HEK293 (cell line): ENCODE measurements at regions not wholly inside any gene's neighbourhood (a gene's known extent, or its start where the extent isn't known, plus 50 kb on each side); places are given as distances from the start of the nearest gene placed in this dataset.

Experiments used
- CTCF ChIA-PET: fragments of 350-600 bp; formaldehyde crosslinking; extraction: SDS; loops from one replicate; lab custom pipeline; 2021; ENCODE audit warnings: antibody characterized with exemption; lab: Yijun Ruan, JAX
- POLR2A ChIA-PET: fragments of 300-600 bp; formaldehyde crosslinking; extraction: SDS; loops from one replicate; lab custom pipeline; 2020; ENCODE audit warnings: antibody characterized with exemption, inconsistent platforms; lab: Yijun Ruan, JAX
- H3K27ac ChIP-seq: fragments of 200-500 bp; sonication (Bioruptor generic); 2 replicates; pipeline ENCODE4 v1.5.1; 2014; ENCODE audit warnings: low read depth, low read length, control low read depth, inconsistent platforms; ENCODE audit errors: extremely low read depth
- H3K36me3 ChIP-seq, 2 experiments: fragments of 200-500 bp in 1 of 2; sonication (Bioruptor generic) in 1 of 2; 1 replicate in 1 of 2; 2 replicates in 1 of 2; pipeline ENCODE4 v1.5.1; 2014 to 2017; ENCODE audit warnings: inconsistent platforms in 2 of 2, low read length in 2 of 2; ENCODE audit not compliant: control insufficient read depth in 2 of 2, insufficient read depth in 1 of 2
- H3K4me1 ChIP-seq: fragments of 200-500 bp; sonication (Bioruptor generic); 2 replicates; pipeline ENCODE4 v1.5.1; 2014; ENCODE audit warnings: mild to moderate bottlenecking, low read length, inconsistent platforms; ENCODE audit not compliant: control insufficient read depth, insufficient read depth
- H3K4me3 ChIP-seq: 2 replicates; pipeline ENCODE4 v1.5.1; 2011; ENCODE audit warnings: low read depth, mild to moderate bottlenecking, control low read depth, low read length, moderate library complexity
- H3K9me3 ChIP-seq: fragments of 200-500 bp; sonication (Bioruptor generic); 2 replicates; pipeline ENCODE4 v1.5.1; 2014; ENCODE audit warnings: low read depth, low read length, inconsistent platforms; ENCODE audit not compliant: control insufficient read depth, insufficient read depth
- HOXA7 ChIP-seq: sonication (generic); formaldehyde crosslinking; IDR thresholded peaks from 2 replicates; pipeline ENCODE4 v1.8.1; 2022; ENCODE audit warnings: missing genetic modification reagents, borderline replicate concordance
- HOXD13 ChIP-seq: sonication (generic); formaldehyde crosslinking; IDR thresholded peaks from 2 replicates; pipeline ENCODE4 v1.8.0; 2022; ENCODE audit warnings: missing genetic modification reagents, borderline replicate concordance
- MEIS1 ChIP-seq: sonication (generic); formaldehyde crosslinking; IDR thresholded peaks from 2 replicates; pipeline ENCODE4 v1.8.1; 2022; ENCODE audit warnings: missing genetic modification reagents, mild to moderate bottlenecking, borderline replicate concordance
- RBAK ChIP-seq: fragments of 450-650 bp; formaldehyde crosslinking; IDR thresholded peaks from 2 replicates; pipeline ENCODE4 v1.5.1; 2016; ENCODE audit warnings: missing biosample characterization, missing genetic modification characterization
- ZBTB1 ChIP-seq: fragments of 450-650 bp; formaldehyde crosslinking; IDR thresholded peaks from 2 replicates; pipeline ENCODE4 v1.5.1; 2016; ENCODE audit warnings: missing biosample characterization, missing genetic modification characterization
- ZBTB44 ChIP-seq: fragments of 450-650 bp; IDR thresholded peaks from 2 replicates; pipeline ENCODE4 v1.5.1; 2018; ENCODE audit warnings: missing biosample characterization, mild to moderate bottlenecking, missing genetic modification characterization
- ZFHX2 ChIP-seq: fragments of 450-650 bp; formaldehyde crosslinking; conservative IDR thresholded peaks from 2 replicates; pipeline ENCODE4 v1.5.1; 2016; ENCODE audit warnings: missing biosample characterization, missing genetic modification characterization
- ZNF211 ChIP-seq: fragments of 450-650 bp; formaldehyde crosslinking; IDR thresholded peaks from 2 replicates; pipeline ENCODE4 v1.5.1; 2016; ENCODE audit warnings: low read depth, missing biosample characterization, missing genetic modification characterization
- ZNF214 ChIP-seq: fragments of 450-650 bp; formaldehyde crosslinking; IDR thresholded peaks from 2 replicates; pipeline ENCODE4 v1.5.1; 2017; ENCODE audit warnings: missing biosample characterization, mild to moderate bottlenecking, missing genetic modification characterization, borderline replicate concordance
- ZNF266 ChIP-seq: fragments of 450-650 bp; formaldehyde crosslinking; IDR thresholded peaks from 2 replicates; pipeline ENCODE4 v1.5.1; 2016; ENCODE audit warnings: missing biosample characterization, missing genetic modification characterization, low read depth
- ZNF274 ChIP-seq, 2 experiments: fragments of 200-500 bp in 1 of 2; fragments of 450-650 bp in 1 of 2; sonication (Bioruptor generic) in 1 of 2; formaldehyde crosslinking in 1 of 2; IDR thresholded peaks; 2 replicates each; pipeline versions ENCODE4 v1.5.1 to v1.6.1; 2014 to 2016; ENCODE audit warnings: borderline replicate concordance in 1 of 2, inconsistent platforms in 1 of 2, low read length in 1 of 2, missing biosample characterization in 1 of 2, missing genetic modification characterization in 1 of 2
- ZNF324 ChIP-seq: fragments of 450-650 bp; formaldehyde crosslinking; IDR thresholded peaks from 2 replicates; pipeline ENCODE4 v1.5.1; 2016; ENCODE audit warnings: missing biosample characterization, missing genetic modification characterization
- ZNF426 ChIP-seq: fragments of 450-650 bp; formaldehyde crosslinking; IDR thresholded peaks from 2 replicates; pipeline ENCODE4 v1.5.1; 2017; ENCODE audit warnings: missing biosample characterization, missing genetic modification characterization, mild to moderate bottlenecking, inconsistent platforms, moderate library complexity
- ZNF473 ChIP-seq: fragments of 450-650 bp; formaldehyde crosslinking; IDR thresholded peaks from 2 replicates; pipeline ENCODE4 v1.5.1; 2017; ENCODE audit warnings: missing biosample characterization, missing genetic modification characterization
- ZNF48 ChIP-seq: fragments of 450-650 bp; formaldehyde crosslinking; IDR thresholded peaks from 2 replicates; pipeline ENCODE4 v1.5.1; 2016; ENCODE audit warnings: missing biosample characterization, missing genetic modification characterization
- ZNF654 ChIP-seq: fragments of 450-650 bp; formaldehyde crosslinking; IDR thresholded peaks from 2 replicates; pipeline ENCODE4 v1.5.1; 2016; ENCODE audit warnings: low read depth, missing biosample characterization, missing genetic modification characterization
- ZNF664 ChIP-seq: fragments of 450-650 bp; formaldehyde crosslinking; IDR thresholded peaks from 2 replicates; pipeline ENCODE4 v1.5.1; 2016; ENCODE audit warnings: missing biosample characterization, missing genetic modification characterization
- ZNF701 ChIP-seq: fragments of 450-650 bp; formaldehyde crosslinking; IDR thresholded peaks from 2 replicates; pipeline ENCODE4 v1.5.1; 2016; ENCODE audit warnings: missing biosample characterization, missing genetic modification characterization
- ZNF707 ChIP-seq: fragments of 450-650 bp; formaldehyde crosslinking; IDR thresholded peaks from 2 replicates; pipeline ENCODE4 v1.5.1; 2016; ENCODE audit warnings: missing biosample characterization, missing genetic modification characterization
- ZNF785 ChIP-seq: fragments of 450-650 bp; formaldehyde crosslinking; IDR thresholded peaks from 2 replicates; pipeline ENCODE4 v1.5.1; 2016; ENCODE audit warnings: missing biosample characterization, missing genetic modification characterization
- ZSCAN16 ChIP-seq: fragments of 450-650 bp; formaldehyde crosslinking; IDR thresholded peaks from 2 replicates; pipeline ENCODE4 v1.5.1; 2016; ENCODE audit warnings: missing biosample characterization, missing genetic modification characterization
- TF ChIP-seq, protein P1 (sequence below): sonication (generic); formaldehyde crosslinking; IDR thresholded peaks from 2 replicates; pipeline ENCODE4 v1.8.1; 2022; ENCODE audit warnings: mild to moderate bottlenecking, moderate library complexity, missing genetic modification reagents
- TF ChIP-seq, protein P2 (sequence below): fragments of 450-650 bp; formaldehyde crosslinking; IDR thresholded peaks from 2 replicates; pipeline ENCODE4 v1.5.1; 2016; ENCODE audit warnings: missing biosample characterization, missing genetic modification characterization
- TF ChIP-seq, protein P3 (sequence below): fragments of 450-650 bp; formaldehyde crosslinking; IDR thresholded peaks from 2 replicates; pipeline ENCODE4 v1.5.1; 2016; ENCODE audit warnings: missing biosample characterization, missing genetic modification characterization
- TF ChIP-seq, protein P4 (sequence below): fragments of 450-650 bp; formaldehyde crosslinking; IDR thresholded peaks from 2 replicates; pipeline ENCODE4 v1.5.1; 2016; ENCODE audit warnings: missing biosample characterization, missing genetic modification characterization

- TF ChIP-seq, protein P1, sequence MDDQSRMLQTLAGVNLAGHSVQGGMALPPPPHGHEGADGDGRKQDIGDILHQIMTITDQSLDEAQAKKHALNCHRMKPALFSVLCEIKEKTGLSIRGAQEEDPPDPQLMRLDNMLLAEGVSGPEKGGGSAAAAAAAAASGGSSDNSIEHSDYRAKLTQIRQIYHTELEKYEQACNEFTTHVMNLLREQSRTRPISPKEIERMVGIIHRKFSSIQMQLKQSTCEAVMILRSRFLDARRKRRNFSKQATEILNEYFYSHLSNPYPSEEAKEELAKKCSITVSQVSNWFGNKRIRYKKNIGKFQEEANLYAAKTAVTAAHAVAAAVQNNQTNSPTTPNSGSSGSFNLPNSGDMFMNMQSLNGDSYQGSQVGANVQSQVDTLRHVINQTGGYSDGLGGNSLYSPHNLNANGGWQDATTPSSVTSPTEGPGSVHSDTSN (CRISPR knock-in tag): no peak
- TF ChIP-seq ZNF701: no peak
- no peak for TF ChIP-seq ZNF48
- TF ChIP-seq, protein P2, sequence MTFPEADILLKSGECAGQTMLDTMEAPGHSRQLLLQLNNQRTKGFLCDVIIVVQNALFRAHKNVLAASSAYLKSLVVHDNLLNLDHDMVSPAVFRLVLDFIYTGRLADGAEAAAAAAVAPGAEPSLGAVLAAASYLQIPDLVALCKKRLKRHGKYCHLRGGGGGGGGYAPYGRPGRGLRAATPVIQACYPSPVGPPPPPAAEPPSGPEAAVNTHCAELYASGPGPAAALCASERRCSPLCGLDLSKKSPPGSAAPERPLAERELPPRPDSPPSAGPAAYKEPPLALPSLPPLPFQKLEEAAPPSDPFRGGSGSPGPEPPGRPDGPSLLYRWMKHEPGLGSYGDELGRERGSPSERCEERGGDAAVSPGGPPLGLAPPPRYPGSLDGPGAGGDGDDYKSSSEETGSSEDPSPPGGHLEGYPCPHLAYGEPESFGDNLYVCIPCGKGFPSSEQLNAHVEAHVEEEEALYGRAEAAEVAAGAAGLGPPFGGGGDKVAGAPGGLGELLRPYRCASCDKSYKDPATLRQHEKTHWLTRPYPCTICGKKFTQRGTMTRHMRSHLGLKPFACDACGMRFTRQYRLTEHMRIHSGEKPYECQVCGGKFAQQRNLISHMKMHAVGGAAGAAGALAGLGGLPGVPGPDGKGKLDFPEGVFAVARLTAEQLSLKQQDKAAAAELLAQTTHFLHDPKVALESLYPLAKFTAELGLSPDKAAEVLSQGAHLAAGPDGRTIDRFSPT (tag by site-specific recombination): no peak
- TF ChIP-seq MEIS1 (CRISPR knock-in tag): no peak
- TF ChIP-seq ZNF473 (tag by site-specific recombination): no peak
Observed at GRCh38 chr6:74780831-74781230, 425.0 kb downstream of the COL12A1 start (continued).

DNA sequence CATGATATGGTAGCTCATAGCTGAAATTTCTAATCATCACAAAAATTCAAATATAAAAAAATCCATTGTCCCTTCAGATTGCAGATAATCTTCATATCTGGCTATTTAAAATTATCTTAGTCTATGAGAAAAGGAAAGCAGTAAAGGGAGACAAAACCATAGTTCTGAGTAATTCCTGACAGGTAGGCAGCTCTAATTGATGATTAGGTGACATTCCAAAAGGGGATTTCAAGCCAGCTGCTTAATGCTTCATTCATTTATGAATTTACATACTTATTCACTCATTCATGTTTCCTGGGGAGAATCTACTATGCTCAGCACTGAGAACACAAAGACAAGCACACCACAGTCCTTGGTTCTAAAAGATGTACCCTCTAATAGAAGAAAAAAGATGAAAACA is 437.1 kb downstream of the COL12A1 start:
- Histone ChIP-seq H3K4me1 (no peaks in the 10 kb centered on the region), H3K36me3 (no peaks in the 10 kb centered on the region)
- TF ChIP-seq ZNF426: no peak
- TF ChIP-seq ZBTB44 (tag by site-specific recombination): no peak
- TF ChIP-seq ZFHX2 (tag by site-specific recombination): no peak
- TF ChIP-seq ZSCAN16 (tag by site-specific recombination): no peak
- TF ChIP-seq, protein P3, sequence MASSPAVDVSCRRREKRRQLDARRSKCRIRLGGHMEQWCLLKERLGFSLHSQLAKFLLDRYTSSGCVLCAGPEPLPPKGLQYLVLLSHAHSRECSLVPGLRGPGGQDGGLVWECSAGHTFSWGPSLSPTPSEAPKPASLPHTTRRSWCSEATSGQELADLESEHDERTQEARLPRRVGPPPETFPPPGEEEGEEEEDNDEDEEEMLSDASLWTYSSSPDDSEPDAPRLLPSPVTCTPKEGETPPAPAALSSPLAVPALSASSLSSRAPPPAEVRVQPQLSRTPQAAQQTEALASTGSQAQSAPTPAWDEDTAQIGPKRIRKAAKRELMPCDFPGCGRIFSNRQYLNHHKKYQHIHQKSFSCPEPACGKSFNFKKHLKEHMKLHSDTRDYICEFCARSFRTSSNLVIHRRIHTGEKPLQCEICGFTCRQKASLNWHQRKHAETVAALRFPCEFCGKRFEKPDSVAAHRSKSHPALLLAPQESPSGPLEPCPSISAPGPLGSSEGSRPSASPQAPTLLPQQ (tag by site-specific recombination): no peak
- TF ChIP-seq ZNF214 (tag by site-specific recombination): no peak
- no peak for TF ChIP-seq ZNF211
- TF ChIP-seq ZNF785 (tag by site-specific recombination): no peak
- TF ChIP-seq ZNF707 (tag by site-specific recombination): no peak
- TF ChIP-seq HOXD13 (CRISPR knock-in tag): no peak
- TF ChIP-seq, all 188 proteins: peak for 0
- CTCF ChIA-PET: interaction anchor here (0.6 kb wide), 2 partner anchors 23 to 755 kb away, joined by 3 read pairs; no protein-coding TSS in a partner anchor
- H3K4me3 ChIP-seq: no peak overlapping the region
- H3K27ac ChIP-seq: no peak overlapping the region
- POLR2A ChIA-PET: no interaction called here
- no peaks in the 10 kb centered on the region for H3K9me3 ChIP-seq

GRCh38 chr6:74768120-74768519 is 437.7 kb downstream of the COL12A1 start:
- H3K27ac ChIP-seq: no peak overlapping the region
- no peaks in the 10 kb centered on the region for H3K9me3 ChIP-seq
- no peaks in the 10 kb centered on the region for H3K4me1 ChIP-seq
- no peak overlapping the region for H3K4me3 ChIP-seq
- H3K36me3 ChIP-seq: no peaks in the 10 kb centered on the region
- ChIA-PET POLR2A (no interaction called here), CTCF (no interaction called here)
- no peak for TF ChIP-seq ZNF664 (tag by site-specific recombination)
- TF ChIP-seq RBAK: no peak
- TF ChIP-seq HOXA7 (CRISPR knock-in tag): no peak
- no peak for TF ChIP-seq ZNF274 (IDR thresholded peaks at IDR 0.05; ENCODE audit: low read length)
- TF ChIP-seq ZNF274 (tag by site-specific recombination; IDR thresholded peaks at IDR 0.05; ENCODE audit: borderline replicate concordance): no peak
- no peak for TF ChIP-seq ZBTB1 (tag by site-specific recombination)
- no peak for TF ChIP-seq ZNF654 (tag by site-specific recombination)
- TF ChIP-seq ZNF266 (tag by site-specific recombination): no peak
- TF ChIP-seq ZNF324 (tag by site-specific recombination): no peak
- TF ChIP-seq, protein P4, sequence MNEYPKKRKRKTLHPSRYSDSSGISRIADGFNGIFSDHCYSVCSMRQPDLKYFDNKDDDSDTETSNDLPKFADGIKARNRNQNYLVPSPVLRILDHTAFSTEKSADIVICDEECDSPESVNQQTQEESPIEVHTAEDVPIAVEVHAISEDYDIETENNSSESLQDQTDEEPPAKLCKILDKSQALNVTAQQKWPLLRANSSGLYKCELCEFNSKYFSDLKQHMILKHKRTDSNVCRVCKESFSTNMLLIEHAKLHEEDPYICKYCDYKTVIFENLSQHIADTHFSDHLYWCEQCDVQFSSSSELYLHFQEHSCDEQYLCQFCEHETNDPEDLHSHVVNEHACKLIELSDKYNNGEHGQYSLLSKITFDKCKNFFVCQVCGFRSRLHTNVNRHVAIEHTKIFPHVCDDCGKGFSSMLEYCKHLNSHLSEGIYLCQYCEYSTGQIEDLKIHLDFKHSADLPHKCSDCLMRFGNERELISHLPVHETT (tag by site-specific recombination): no peak
